SKM-1 treated with dmso at 0.1 percent for 144 hours (cell line): ENCODE measurements at regions not wholly inside any gene's neighbourhood (a gene's known extent, or its start where the extent isn't known, plus 50 kb on each side); places are given as distances from the start of the nearest gene placed in this dataset.
A peak's percentile ranks its signal among the peaks of the same experiment; 100 is the strongest.

Experiments
- DNase-seq: peaks from one replicate; lab custom pipeline; 2025; ENCODE audit not compliant: unreplicated experiment; lab: John Stamatoyannopoulos, UW

DNA sequence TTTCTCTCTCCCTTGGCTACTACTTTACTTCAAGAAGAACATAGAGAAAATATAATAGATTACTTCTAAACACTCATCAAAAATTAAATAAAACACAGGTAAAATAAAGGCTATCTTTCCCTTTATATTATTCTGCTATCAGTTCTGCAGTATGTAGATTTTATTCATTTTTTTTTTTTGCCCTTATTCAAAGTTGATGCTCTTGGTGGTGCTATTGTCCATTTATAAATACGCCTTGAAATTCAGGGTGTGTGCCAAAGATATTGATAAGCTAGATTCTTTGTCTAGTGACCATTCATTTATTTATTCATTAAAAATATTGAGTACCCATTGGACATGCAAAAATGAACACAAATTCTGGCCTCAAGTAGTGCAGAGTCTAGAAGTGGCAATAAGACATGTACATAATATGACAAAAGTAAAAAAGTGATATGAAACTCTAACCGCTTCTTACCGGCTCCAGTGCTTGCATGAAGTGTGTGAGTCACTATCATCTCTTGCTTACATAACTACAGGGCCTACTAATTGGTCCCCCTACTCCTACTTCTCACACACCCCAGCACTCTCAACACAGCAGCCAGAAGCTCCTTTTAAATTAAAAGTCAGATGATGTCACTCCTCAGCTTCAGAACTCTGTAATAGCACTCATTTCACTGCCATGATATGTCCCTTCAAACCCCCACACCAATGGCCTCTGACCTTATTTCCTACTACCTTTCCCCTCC is 208.3 kb upstream of the FANCL start:
- no peak for DNase-seq

DNA sequence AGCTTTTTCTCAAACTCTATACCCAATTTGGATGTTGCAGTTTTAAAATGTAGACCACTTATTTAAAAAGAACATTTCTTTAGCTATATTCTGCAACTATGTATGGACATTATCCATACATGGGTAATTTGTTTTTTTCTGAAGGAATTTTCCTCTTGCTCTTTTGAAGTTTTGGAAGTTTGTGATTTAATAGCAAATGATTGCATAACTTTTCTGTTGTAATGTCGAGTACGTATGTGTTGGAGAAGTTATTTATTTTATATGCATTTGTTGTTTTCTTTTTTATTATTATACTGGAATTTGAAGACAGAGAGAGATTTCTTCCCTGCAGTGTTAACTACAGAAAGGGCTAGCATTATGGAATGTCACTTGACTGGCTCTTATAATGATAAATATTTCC is 207.7 kb upstream of the FANCL start:
- DNase-seq = no peak

DNA sequence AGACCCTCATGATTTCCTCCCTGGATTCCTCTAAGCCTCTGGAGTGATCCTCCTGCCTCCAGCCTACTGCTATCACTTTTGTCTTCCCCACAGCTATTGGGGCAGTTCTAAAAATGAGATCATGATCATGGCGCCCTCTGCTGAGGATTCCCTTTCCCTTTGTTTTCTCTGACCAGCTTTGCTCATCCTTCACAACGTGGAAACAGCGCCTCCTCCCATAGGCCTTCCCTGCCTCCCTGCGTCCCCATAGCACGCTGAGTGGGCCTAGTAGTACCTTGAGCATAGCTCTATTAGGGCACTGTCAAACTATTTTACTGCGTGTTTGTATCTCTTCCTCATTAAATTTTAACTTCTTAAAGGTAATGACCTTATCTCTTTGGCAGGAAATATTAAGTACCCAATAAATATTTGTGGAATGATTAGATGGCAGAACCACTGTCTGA is 207.0 kb upstream of the FANCL start:
- DNase-seq = peak; percentile 60

DNA sequence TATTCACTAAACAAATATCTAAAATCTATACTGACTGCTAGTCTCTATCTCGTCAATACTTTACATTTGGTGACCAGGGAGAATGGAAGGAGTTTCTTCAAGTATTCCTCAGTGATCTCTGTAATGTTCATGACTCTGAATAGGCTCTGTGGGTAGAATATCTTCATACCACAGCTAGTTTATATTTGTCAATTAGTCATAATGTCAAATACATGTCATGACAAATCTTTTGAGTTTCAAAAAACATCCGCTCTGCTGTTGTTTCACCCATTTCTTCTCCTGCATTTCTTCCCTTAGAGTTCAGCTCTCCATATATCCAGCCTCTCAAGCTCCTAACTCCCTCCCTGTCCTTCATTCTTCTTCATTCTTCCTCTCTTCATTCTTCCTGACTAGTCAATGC is 206.5 kb upstream of the FANCL start:
- no peak for DNase-seq

DNA sequence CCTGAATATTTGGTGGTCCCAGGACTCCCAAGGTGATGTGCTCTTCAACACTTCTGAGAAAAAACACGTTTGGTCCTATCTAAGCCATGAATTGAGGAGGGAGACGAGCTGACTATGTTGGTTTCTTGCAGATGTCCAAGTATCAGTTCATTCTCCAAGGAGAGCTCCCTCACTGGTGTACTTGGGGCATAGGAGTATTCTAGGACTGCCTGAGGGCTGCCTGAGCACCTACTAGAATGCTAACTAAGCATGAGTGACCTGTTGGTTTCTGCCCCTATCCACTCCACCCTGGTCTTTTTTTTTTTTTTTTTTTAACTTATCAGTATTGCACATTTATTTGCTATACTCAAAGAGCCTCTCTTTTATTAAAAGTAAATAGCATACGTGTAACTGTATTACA is 200.5 kb upstream of the FANCL start:
- DNase-seq = no peak

DNA sequence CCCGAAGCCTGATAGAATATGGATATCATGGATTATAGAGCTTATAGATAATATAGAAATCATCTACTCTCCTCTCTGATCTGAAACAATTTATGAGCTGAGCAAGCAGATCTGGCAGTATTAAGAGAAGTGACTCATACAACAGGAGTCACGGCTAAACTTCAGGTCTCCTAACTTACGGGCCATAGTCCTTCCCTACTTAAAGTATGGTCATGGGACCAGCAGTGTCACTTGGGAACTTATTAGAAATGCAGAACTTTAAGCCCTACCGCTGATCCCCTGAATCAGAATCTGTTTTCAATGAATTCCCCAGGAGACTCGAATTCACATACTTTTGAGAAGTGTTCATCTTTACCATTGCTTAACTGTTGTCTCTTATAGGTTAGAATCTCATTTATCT is 195.7 kb upstream of the FANCL start:
- DNase-seq = no peak

DNA sequence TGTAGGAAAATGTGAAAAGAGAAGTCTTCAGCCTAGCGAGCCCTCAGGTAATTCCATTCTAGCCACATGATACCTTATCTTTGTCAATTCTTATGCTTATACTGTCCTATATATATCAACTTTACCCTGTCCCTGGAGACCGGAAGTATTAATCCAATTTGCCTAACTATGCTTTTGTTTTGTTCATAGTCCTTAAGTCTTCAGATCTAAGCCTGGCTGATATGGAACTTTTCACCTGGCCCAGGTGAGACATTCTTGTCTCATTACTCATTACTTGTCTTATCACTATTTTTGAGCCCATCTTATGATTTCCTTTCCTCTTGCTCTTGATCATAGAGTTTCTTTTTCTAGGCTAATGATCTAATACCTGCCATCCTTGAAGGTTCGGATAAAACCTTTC is 194.1 kb upstream of the FANCL start:
- DNase-seq = no peak

DNA sequence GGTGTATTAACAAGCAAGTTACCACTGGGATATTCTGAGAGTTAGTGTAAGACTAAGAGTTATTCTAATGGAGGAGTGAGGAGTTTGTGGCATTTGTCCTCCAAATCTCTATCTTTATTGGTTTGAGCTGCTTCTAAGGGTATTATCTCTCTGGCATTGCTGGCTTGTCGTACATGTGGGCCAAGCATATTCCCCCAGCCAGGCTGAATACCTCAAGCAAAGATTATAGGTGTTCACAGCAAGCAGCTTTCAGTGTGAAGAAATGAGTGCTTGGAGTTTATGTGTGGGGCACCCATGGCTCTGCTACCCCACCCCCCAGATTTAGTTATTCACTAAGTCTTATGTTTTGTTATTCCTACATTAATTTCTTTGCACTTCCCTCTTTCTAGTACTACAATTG is 193.6 kb upstream of the FANCL start:
- no peak for DNase-seq

DNA sequence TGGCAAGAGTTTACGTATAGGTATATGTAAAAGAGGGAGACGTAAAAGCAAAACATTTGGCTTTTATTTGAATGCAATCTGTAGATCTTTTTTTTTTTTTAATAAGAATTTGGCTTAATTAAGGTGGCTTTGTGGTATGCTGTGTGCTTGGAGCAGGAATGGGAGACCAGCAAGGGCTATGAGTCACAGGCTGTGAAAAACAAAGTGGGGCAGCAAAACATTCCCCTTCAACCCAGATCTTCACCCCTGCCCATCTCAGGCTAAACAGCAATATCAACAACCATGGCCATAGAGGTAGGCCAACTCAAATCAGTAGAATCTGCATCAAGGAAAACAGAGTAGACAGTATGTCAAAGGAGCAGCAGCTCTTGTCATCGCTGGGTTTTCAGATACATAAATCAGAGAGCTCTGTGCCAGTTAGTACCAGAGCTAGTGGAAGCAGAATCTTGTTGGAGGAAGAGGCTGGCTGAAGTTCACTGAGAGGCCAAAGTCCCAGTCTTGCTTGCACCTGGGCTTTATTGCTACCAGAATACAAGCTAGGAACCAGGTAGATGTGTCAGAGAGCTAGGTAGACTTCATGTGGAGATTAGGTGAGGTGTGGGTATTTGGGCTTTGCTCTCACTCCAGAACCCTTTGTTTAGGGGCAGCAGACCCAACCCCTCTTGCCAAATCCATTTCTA is 191.5 kb upstream of the FANCL start:
- DNase-seq = no peak

DNA sequence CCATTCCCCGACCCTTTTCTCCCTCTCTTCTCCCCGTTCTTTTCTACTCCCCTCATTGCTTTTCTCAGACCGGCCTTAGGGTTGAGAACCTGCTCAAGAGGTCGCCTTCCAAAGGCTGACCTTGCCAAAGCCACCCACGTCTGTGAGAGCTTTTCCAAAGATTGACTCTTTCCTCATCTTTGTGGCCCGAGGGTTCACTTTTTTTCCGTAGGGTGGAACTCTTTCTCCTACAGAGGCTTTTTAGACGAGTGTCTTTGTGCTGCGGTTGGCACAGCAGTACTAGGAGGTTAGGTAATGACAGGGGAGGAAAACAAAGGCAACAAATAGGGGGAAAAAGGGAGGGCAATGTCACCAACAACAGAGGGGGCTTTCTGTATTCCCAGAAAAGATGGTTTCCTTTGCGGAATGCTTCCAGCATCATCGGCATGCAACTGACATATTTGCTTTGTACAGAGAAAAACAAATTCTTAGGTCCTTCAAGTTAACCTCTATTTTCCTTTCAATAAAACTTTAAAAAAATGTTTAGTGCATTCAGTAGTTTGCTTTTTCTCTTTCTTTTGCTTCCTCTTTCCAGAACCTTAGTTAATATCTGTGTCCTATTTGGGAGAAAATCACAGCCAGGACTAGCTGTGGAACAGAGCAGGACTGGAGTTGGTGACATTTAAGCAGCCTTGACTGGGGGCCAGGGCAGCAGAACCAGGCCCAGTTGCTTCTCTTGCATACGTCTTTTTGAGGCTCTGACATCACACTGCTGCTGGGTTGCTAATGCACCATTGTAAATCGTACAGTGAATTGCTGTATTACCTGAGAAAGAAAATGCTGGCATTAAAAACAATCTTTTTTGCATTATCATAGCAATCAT is 188.1 kb upstream of the FANCL start:
- no peak for DNase-seq

DNA sequence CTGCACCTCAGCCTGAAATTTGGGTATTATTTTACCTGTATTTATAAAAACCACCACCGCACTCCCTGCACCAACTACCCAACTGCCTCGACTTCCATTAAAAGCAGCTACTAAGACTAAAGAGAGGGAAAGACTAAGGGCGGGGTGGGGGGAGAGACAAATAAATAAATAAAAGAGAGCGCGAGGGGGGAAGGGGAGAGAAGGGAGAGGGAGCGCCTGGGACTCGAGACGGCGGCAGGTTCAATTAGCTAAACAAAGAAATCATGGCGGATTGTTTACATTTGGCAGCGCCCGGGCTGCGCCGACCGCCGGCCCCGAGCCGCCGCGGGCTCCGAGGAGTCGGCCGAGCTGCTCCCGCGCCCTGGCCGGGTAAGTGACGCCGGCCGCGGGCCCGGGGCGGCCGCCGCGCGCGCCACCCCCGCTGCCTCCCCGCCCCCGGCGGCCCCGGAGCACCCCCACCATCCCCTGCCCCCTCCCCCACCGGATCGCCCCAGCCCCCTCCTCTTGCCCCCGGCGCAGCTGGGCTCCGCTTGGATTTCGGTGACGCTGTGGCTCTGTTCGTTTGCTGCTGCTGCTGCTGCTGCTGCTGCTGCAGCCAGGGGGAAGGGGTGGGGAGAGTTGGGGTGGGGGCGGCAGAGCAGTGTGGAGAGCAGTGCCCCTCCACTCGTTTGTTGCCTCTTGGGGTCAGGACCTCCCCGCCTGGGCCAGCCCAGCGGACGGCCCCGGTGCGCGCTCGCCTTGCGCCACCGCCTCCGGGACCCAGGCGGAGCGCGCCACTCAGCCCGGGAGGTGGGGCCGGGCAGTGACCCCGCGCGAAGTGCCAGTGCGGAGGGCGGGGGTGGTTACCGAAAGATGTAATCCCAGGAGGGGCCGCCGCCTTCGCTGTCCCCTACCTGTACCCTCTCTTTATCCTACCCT is 187.2 kb upstream of the FANCL start:
- DNase-seq = no peak

DNA sequence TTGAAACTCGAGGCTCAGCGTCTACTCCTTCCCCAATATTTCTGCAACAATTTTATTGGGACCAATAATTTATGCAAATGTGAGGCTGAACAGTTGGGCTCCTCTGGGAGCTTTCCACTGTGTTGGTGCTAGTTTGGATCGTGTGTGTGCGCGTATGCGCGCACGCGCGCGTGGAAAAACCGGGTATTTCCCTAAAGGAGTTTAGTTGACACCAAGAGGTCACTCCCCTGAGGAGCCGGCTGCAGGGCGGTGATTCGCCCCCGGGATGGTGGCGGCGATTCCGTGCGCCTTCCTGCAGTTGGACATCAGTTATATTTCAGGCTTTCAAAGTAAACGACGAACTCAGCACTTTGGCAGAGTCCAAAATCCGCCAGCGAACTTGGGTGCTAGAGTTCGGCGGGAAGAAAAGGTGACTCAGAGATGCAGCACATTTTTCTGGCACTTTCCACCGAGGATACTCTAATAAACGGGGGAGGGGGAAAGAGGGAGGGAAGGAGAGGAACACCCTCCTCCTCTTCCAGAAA is 186.5 kb upstream of the FANCL start:
- DNase-seq = no peak

DNA sequence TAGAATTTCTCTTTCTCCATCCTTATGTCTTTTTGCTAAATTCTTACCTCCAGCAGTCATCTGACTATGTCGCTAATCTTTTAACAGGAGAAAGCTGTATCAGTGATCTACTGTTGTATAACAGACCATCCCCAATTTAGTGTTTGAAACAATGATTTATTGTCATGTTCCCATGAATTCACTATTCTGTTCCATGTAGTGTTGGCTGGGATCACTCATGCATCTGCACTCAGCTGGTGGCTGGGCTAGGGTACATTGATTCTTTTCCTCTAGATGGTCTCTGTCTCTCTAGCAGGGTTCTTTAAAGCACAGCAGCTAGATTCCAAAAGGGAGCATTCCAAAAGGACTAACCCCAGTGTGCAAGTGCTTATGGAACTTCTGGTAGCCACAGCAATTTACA is 184.2 kb upstream of the FANCL start:
- DNase-seq = no peak

DNA sequence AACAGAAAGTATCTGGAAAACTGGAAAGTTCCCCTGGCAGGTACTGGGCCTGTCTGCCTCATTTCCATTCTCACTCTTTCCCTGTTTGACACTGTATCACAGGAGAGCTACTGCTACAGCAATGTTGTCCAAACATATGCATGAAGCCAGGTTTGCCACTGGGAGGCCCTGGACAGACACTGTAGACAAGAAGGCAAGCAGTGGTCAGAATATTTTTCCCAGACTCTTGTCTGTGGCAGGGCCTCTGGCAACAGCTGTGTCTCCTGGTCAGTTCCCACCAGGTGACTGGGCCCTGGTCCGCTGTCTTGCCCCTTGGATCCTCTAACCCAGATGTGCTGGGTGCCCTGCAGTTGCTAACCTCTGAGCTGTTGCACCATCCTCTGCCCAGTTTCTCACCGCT is 178.9 kb upstream of the FANCL start:
- no peak for DNase-seq

DNA sequence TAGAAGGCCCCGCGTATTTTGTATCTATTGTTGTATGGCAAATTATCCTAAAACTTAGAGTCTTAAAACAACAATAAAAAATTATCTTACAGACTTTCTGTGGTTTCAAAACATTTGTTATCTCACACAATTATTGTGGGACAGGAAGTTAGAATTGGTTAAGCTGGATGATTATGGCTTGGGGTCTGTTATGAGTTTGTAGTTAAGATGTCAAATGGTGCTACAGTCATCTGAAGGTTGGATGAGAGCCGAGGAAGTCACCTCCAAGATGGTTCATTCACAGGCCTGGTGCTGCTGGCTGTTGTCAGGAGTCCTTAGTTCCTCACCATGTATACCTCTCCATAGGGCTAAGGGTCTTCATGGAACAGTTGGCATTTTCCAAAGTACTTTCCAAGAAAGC is 175.6 kb upstream of the FANCL start:
- DNase-seq = no peak

DNA sequence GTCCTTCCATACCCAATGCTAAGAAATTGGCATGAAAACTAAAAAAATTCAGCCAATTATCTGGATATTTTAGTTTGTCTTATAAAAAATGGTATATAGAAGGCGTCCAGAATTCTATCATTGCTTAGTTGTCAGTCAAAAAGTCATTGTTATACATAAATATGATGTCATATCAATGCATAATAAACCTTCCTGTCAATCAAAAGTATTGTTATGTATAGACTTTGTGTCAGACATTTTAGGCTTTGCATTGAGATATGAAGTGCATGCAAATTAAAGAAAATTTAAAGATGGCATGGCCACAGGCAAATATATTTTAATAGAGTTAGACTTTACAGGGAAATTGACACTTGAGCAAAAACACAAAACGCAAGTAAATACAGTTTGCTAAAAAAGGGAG is 173.4 kb upstream of the FANCL start:
- no peak for DNase-seq

DNA sequence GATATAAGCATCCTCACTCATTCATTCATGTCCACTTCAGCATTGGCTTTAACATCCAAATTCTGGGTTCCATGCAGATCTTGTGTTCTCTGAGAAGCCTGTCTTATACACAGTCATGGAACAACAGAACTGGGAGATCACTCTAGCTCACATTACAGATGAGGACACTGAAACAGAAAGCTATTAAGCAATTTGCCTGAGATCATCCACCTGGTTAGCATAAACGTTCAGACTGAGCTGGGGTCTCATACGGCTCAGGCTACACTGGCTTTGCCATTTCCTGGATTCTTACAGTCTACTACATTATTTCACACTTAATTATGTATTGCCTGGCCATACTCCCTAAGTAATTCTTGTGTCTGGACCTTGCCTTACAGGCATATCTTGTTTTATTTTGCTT is 169.4 kb upstream of the FANCL start:
- no peak for DNase-seq

DNA sequence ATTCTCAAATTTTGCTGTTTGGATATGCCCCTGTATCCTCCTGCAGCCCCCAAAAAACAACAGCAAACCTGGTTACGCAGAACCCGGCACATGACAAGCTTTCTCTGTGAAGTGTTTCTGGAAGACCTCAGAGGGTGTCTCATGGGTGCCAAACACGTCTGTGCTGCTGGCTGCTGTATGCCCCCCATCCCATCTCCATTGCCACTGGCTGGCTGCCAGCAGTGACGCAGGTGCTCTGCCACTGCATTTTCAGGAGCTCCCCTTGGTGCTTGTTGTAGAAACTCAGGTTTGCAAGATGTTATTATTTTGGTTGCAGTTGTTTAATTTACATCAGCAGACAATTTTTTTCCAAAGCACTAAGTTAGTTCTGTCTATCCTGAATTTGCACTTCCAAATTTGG is 166.4 kb upstream of the FANCL start:
- DNase-seq = no peak

DNA sequence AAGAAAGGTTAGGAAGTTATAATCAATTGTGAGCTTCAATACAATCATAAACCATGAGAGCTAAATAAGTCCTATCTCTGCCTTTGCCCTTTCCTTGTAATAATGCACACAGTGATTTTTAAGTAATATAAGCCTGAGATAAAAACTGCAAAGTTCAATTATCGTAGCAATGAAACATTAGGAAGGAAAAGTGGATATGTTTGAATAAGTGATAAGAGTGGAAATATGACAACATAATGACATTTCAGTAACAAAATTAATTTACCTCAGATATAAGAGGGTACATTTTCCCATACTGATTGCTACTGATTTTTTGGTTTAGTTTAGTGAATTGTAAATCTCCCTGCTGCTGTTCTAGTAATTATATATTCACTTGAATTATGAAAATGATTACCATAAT is 164.2 kb upstream of the FANCL start:
- DNase-seq = no peak

DNA sequence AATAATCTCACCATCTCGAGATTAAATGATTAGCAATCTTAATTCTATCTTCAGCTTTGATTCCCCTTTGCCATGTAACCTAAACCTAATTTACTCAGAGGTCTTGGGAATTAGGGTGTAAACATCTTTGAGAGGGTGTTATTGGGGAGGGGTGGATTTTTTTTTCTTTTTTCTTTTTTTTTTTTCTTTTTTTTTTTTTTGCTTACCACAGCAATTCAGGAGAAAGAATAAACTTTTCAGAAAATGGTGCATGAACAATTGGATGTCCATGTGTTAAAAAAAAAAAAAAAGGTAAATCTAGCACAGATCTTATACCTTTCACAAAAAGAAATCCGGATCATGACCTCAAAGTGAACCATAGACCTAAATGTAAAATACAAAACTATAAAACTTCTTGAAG is 160.8 kb upstream of the FANCL start:
- no peak for DNase-seq

DNA sequence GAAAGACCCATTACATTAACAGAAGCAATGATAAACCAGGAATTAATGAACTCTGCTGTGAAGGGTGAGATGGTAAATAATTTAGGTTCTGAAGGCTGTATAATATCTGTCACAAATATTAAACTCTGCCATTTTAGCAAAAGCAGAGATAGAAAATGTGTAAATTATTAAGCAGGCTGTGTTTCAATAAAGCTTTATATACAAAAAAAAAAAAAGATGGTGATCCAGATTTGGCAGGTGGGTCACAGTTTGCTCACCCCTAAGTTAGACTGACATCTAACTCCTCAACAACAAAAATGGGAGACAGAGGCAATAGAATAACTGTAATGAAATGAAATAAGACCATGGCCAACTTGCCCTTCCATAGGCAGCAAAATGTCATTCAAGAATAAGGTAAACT is 157.3 kb upstream of the FANCL start:
- no peak for DNase-seq
